ENCODE measurements at regions not wholly inside any gene's neighbourhood (a gene's known extent, or its start where the extent isn't known, plus 50 kb on each side); places are given as distances from the start of the nearest gene placed in this dataset.

DNA sequence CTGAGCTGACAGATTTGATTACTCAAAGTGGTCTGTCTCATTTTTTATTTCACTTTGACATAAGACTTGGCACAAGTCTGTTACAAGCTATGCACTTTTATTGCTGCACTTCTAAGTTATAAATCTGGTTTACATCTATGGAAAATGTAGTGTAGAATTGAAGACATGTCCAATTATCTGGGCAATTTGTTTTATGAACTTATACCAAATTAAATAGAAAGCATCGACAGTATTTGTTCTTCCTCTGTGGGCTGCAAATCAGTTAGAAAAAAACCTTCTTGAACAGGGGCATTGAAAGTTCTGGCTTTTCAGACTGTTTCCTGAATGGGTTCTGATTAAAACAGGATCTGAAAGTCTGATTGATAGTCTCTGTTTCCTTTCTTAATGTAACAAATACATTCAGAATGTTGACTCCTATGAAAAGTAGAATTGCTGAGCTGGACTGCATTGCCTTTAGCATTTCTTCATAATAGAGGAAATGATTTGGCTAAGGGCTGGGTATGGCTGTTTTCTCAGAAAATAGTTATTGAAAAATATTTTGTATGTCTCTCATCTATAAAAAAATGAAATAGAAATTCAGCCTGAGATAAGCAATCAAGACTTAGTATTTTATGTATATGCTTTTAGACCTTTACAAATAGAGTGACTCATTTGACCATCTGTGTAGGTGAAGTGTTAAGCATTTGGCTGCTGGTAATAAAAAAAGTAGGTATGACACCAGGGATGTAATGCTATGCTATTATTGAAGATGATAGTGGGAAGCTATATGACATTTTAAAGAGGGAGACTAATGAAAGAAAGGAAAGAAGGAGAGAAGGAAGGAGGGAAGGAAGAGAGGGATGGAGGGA, 210.9 kb upstream of the SPRY2 start:
- no peaks in the 10 kb centered on the region for H3K4me1 ChIP-seq (ENCODE audit: insufficient read depth)
- no peak overlapping the region for H3K4me3 ChIP-seq
- 46% methylated on average over 1 of the region's 1 CpG for WGBS (ENCODE audit: low lambda C conversion rate, missing lambda C conversion rate)
- H3K9me2 ChIP-seq (replicated peaks; ENCODE audit: insufficient read depth), result no peaks in the 10 kb centered on the region
- TF ChIP-seq, protein P1, sequence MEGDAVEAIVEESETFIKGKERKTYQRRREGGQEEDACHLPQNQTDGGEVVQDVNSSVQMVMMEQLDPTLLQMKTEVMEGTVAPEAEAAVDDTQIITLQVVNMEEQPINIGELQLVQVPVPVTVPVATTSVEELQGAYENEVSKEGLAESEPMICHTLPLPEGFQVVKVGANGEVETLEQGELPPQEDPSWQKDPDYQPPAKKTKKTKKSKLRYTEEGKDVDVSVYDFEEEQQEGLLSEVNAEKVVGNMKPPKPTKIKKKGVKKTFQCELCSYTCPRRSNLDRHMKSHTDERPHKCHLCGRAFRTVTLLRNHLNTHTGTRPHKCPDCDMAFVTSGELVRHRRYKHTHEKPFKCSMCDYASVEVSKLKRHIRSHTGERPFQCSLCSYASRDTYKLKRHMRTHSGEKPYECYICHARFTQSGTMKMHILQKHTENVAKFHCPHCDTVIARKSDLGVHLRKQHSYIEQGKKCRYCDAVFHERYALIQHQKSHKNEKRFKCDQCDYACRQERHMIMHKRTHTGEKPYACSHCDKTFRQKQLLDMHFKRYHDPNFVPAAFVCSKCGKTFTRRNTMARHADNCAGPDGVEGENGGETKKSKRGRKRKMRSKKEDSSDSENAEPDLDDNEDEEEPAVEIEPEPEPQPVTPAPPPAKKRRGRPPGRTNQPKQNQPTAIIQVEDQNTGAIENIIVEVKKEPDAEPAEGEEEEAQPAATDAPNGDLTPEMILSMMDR (IDR thresholded peaks at IDR 0.05; ENCODE audit: poor library complexity), result no peak
- no peak for TF ChIP-seq EZH2 (IDR thresholded peaks at IDR 0.05; ENCODE audit: borderline replicate concordance)
- peak; percentile 86 for TF ChIP-seq EZH2phosphoT487 (IDR thresholded peaks at IDR 0.05; ENCODE audit: low read depth, severe bottlenecking, unreplicated experiment)
- no peak overlapping the region for H3K27ac ChIP-seq
- H4K20me1 ChIP-seq (ENCODE audit: insufficient read depth, poor library complexity, severe bottlenecking), result no peaks in the 10 kb centered on the region
- H3K9me3 ChIP-seq (ENCODE audit: low read depth), result no peaks in the 10 kb centered on the region
- H2AFZ ChIP-seq, result no peak overlapping the region
- no peak overlapping the region for H3K4me2 ChIP-seq
- H3K36me3 ChIP-seq (replicated peaks; ENCODE audit: insufficient read depth, low read depth), result no peaks in the 10 kb centered on the region
- H3K79me2 ChIP-seq, result no peaks in the 10 kb centered on the region
- H3K27me3 ChIP-seq, result no peaks in the 10 kb centered on the region
- DNase-seq (ENCODE audit: low spot score), result no peak

DNA sequence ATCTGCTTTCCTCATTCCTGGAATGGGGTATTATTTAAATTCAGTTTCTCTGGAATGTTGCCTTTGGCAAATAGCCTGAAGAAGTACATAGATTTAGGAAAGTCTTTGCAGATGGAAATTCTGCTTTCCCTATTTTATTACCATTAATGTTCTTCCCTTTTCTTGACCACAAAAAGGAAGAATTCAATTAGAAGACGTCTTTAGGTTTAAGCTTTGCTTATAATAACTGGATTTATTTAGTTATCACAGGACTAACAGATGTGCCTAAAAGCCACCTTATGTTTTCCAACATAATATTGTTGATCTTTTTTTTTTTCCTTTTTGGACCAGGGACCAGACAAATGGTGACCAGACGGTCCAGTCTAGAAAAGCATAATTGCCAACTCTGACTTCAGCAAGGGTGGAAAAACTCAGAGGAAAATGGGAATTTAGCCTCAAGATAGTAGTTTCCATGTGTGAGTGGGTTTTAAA, 210.1 kb upstream of the SPRY2 start:
- H3K4me1 ChIP-seq (ENCODE audit: insufficient read depth), result no peaks in the 10 kb centered on the region
- WGBS (ENCODE audit: low lambda C conversion rate, missing lambda C conversion rate), result 52% methylated on average over 2 of the region's 2 CpGs
- no peak for DNase-seq (ENCODE audit: low spot score)
- H3K36me3 ChIP-seq (replicated peaks; ENCODE audit: insufficient read depth, low read depth), result no peaks in the 10 kb centered on the region
- no peak overlapping the region for H3K4me3 ChIP-seq
- H3K79me2 ChIP-seq, result no peaks in the 10 kb centered on the region
- no peaks in the 10 kb centered on the region for H3K9me3 ChIP-seq (ENCODE audit: low read depth)
- no peak overlapping the region for H2AFZ ChIP-seq
- TF ChIP-seq EZH2phosphoT487 (IDR thresholded peaks at IDR 0.05; ENCODE audit: low read depth, severe bottlenecking, unreplicated experiment), result no peak
- TF ChIP-seq, protein P1 (IDR thresholded peaks at IDR 0.05; ENCODE audit: poor library complexity), result no peak
- no peak for TF ChIP-seq EZH2 (IDR thresholded peaks at IDR 0.05; ENCODE audit: borderline replicate concordance)
- no peak overlapping the region for H3K4me2 ChIP-seq
- no peak overlapping the region for H3K27ac ChIP-seq
- H3K27me3 ChIP-seq, result no peaks in the 10 kb centered on the region
- H4K20me1 ChIP-seq (ENCODE audit: insufficient read depth, poor library complexity, severe bottlenecking), result no peaks in the 10 kb centered on the region
- no peaks in the 10 kb centered on the region for H3K9me2 ChIP-seq (replicated peaks; ENCODE audit: insufficient read depth)

DNA sequence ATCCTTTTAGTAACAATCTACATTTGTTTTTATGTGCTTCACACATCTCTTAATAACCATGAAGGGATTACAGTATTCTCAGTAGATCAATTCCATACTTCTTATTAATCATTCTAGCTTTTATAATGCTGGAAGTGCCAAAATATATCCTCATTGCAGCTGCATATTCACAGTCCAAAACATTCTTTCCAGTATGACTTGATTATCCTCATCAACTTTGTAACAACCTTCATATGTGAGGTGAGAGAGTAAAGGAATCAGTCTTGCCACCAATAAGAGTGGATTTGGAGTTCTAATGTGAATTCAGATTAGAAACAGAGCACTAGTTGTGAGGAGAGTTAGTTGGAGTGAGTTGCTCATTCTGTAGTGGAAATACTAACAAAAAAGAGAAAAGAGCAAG, 208.0 kb upstream of the SPRY2 start:
- Histone ChIP-seq H3K9me2 (replicated peaks; ENCODE audit: insufficient read depth) (no peaks in the 10 kb centered on the region), H3K27me3 (no peaks in the 10 kb centered on the region), H4K20me1 (ENCODE audit: insufficient read depth, poor library complexity, severe bottlenecking) (no peaks in the 10 kb centered on the region), H2AFZ (no peak overlapping the region), H3K4me3 (no peak overlapping the region), H3K79me2 (no peaks in the 10 kb centered on the region), H3K4me1 (ENCODE audit: insufficient read depth) (no peaks in the 10 kb centered on the region), H3K27ac (no peak overlapping the region), H3K9me3 (ENCODE audit: low read depth) (no peaks in the 10 kb centered on the region), H3K4me2 (no peak overlapping the region), H3K36me3 (replicated peaks; ENCODE audit: insufficient read depth, low read depth) (no peaks in the 10 kb centered on the region)
- no peak for TF ChIP-seq EZH2phosphoT487 (IDR thresholded peaks at IDR 0.05; ENCODE audit: low read depth, severe bottlenecking, unreplicated experiment)
- TF ChIP-seq, protein P1 (IDR thresholded peaks at IDR 0.05; ENCODE audit: poor library complexity), result no peak
- DNase-seq (ENCODE audit: low spot score), result no peak

All from hepatocyte (in vitro differentiated cells).